ENCODE measurements at regions not wholly inside any gene's neighbourhood (a gene's known extent, or its start where the extent isn't known, plus 50 kb on each side); places are given as distances from the start of the nearest gene placed in this dataset.

- ATAC-seq (no peak), DNase-seq (no peak)
- no peak overlapping the region for H3K27ac ChIP-seq
- no peak for TF ChIP-seq POLR2A (IDR thresholded peaks at IDR 0.05)
- TF ChIP-seq, protein P1, sequence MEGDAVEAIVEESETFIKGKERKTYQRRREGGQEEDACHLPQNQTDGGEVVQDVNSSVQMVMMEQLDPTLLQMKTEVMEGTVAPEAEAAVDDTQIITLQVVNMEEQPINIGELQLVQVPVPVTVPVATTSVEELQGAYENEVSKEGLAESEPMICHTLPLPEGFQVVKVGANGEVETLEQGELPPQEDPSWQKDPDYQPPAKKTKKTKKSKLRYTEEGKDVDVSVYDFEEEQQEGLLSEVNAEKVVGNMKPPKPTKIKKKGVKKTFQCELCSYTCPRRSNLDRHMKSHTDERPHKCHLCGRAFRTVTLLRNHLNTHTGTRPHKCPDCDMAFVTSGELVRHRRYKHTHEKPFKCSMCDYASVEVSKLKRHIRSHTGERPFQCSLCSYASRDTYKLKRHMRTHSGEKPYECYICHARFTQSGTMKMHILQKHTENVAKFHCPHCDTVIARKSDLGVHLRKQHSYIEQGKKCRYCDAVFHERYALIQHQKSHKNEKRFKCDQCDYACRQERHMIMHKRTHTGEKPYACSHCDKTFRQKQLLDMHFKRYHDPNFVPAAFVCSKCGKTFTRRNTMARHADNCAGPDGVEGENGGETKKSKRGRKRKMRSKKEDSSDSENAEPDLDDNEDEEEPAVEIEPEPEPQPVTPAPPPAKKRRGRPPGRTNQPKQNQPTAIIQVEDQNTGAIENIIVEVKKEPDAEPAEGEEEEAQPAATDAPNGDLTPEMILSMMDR (IDR thresholded peaks at IDR 0.05 in 4 of 5, conservative IDR thresholded peaks at IDR 0.05 in 1 of 5), result no peak
- H3K9me3 ChIP-seq, result no peaks in the 10 kb centered on the region
- H3K4me3 ChIP-seq, result no peak overlapping the region
- H3K36me3 ChIP-seq, result no peaks in the 10 kb centered on the region
- in situ Hi-C loops (cut with MboI; ENCODE audit: low sequenced_read_pairs in 4 of 4), result no loop called here
- intact Hi-C loops (cut with DNase I; ENCODE audit: low total_unique reads), result no loop called here
- H3K4me1 ChIP-seq, result no peaks in the 10 kb centered on the region
- H3K27me3 ChIP-seq, result no peaks in the 10 kb centered on the region
Measured at GRCh38 chr7:156554488-156554887, 86.1 kb upstream of the RNF32 start.

DNA sequence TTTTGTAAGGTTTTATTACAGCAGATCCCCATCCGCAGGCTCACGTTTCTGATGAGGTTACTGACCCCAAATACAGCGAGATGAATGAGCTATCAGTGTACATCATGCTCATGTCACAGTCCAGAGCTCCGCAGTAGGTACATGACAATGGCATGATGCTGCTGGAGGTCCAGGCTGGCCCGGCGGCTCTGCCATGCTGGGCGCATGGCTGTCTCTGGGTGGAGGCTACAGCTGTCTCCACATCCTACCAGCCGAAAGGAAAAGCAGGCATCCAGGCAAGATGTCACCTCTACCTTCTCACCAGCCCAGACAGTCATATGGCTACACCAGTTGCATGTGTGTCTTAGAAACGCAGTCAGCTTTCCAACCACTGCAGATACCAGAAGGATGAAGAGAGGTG is 90.9 kb upstream of the RNF32 start:
- no peak for TF ChIP-seq POLR2A (IDR thresholded peaks at IDR 0.05)
- TF ChIP-seq, protein P1 (IDR thresholded peaks at IDR 0.05 in 4 of 5, conservative IDR thresholded peaks at IDR 0.05 in 1 of 5), result no peak
- Histone ChIP-seq H3K27ac (no peak overlapping the region), H3K4me3 (no peak overlapping the region), H3K36me3 (no peaks in the 10 kb centered on the region), H3K27me3 (no peaks in the 10 kb centered on the region), H3K4me1 (no peaks in the 10 kb centered on the region), H3K9me3 (no peaks in the 10 kb centered on the region)
- no peak for ATAC-seq
- no peak for DNase-seq
- in situ Hi-C loops (cut with MboI; ENCODE audit: low sequenced_read_pairs in 4 of 4), result no loop called here
- intact Hi-C loops (cut with DNase I; ENCODE audit: low total_unique reads), result no loop called here

- TF ChIP-seq, protein P1 (IDR thresholded peaks at IDR 0.05 in 4 of 5, conservative IDR thresholded peaks at IDR 0.05 in 1 of 5), result no peak
- no peak for TF ChIP-seq POLR2A (IDR thresholded peaks at IDR 0.05)
- no peak for DNase-seq
- intact Hi-C loops (cut with DNase I; ENCODE audit: low total_unique reads) (no loop called here), in situ Hi-C loops (cut with MboI; ENCODE audit: low sequenced_read_pairs in 4 of 4) (no loop called here)
- Histone ChIP-seq H3K27me3 (no peaks in the 10 kb centered on the region), H3K36me3 (no peaks in the 10 kb centered on the region), H3K9me3 (no peaks in the 10 kb centered on the region), H3K4me1 (no peaks in the 10 kb centered on the region), H3K27ac (no peak overlapping the region), H3K4me3 (no peak overlapping the region)
- no peak for ATAC-seq
Measured at GRCh38 chr7:156547884-156548561, 92.6 kb upstream of the RNF32 start.

- in situ Hi-C loops (cut with MboI; ENCODE audit: low sequenced_read_pairs in 4 of 4), result no loop called here
- Histone ChIP-seq H3K27ac (no peak overlapping the region), H3K4me1 (no peaks in the 10 kb centered on the region), H3K4me3 (no peak overlapping the region), H3K27me3 (no peaks in the 10 kb centered on the region), H3K36me3 (no peaks in the 10 kb centered on the region), H3K9me3 (no peaks in the 10 kb centered on the region)
- intact Hi-C loops (cut with DNase I; ENCODE audit: low total_unique reads), result no loop called here
- TF ChIP-seq, protein P1 (IDR thresholded peaks at IDR 0.05 in 4 of 5, conservative IDR thresholded peaks at IDR 0.05 in 1 of 5), result no peak
- TF ChIP-seq POLR2A (IDR thresholded peaks at IDR 0.05), result no peak
- ATAC-seq (no peak), DNase-seq (no peak)
Measured at GRCh38 chr7:156545979-156546378, 94.6 kb upstream of the RNF32 start.

Data from gastrocnemius medialis (tissue), 4 donors.